B cell (primary cell): ENCODE measurements at regions not wholly inside any gene's neighbourhood (a gene's known extent, or its start where the extent isn't known, plus 50 kb on each side); places are given as distances from the start of the nearest gene placed in this dataset.

Experiments
- ATAC-seq: fragments of 200-7000 bp; cut with Tn5 transposase; one replicate; pipeline ENCODE4 v1.10.0; 2021; ENCODE audit warnings: low read depth, mild to moderate bottlenecking, moderate number of reproducible peaks, moderate library complexity
- CTCF ChIA-PET: fragments of 350-600 bp; sonication (Branson Sonifier 250); formaldehyde crosslinking; loops from one replicate; lab custom pipeline; 2021; ENCODE audit warnings: antibody characterized with exemption, inconsistent platforms; lab: Charles Lee
- POLR2A ChIA-PET: fragments of 350-600 bp; sonication (Branson Sonifier 250); formaldehyde crosslinking; loops from one replicate; lab custom pipeline; 2021; ENCODE audit warnings: antibody characterized with exemption; lab: Charles Lee
- DNase-seq: peaks from one replicate; pipeline ENCODE4 v3.0.0; 2013
- H2AFZ ChIP-seq: 2 replicates; pipeline ENCODE4 v1.6.1; 2012; ENCODE audit warnings: mild to moderate bottlenecking, low read depth, low read length; ENCODE audit not compliant: insufficient read depth, poor library complexity, severe bottlenecking
- H3K27ac ChIP-seq, 2 donors: 1 replicate in 1 of 2; 2 replicates in 1 of 2; pipeline ENCODE4 v1.5.1; 2012 to 2013; ENCODE audit warnings: low read length in 2 of 2, mild to moderate bottlenecking in 2 of 2, moderate library complexity in 1 of 2
- H3K27me3 ChIP-seq, 4 experiments: fragments of 200-600 bp in 1 of 4; sonication (generic) in 1 of 4; replicated peaks in 1 of 4; 1 replicate in 2 of 4; 2 replicates in 2 of 4; pipeline versions ENCODE4 v1.6.1 to v1.7.0; 2013 to 2016; ENCODE audit warnings: low read length in 3 of 4, mild to moderate bottlenecking in 2 of 4, mixed read lengths in 1 of 4, moderate library complexity in 1 of 4; ENCODE audit not compliant: insufficient read depth in 4 of 4, control insufficient read depth in 3 of 4; ENCODE audit errors: control extremely low read depth in 1 of 4
- H3K36me3 ChIP-seq, 2 experiments: replicated peaks in 1 of 2; 1 replicate in 1 of 2; 2 replicates in 1 of 2; pipeline versions ENCODE4 v1.6.1 to v1.7.1; 2013; ENCODE audit warnings: low read length in 1 of 2; ENCODE audit not compliant: insufficient read depth in 2 of 2, control insufficient read depth in 1 of 2; ENCODE audit errors: control extremely low read depth in 1 of 2, extremely low read depth in 1 of 2
- H3K4me1 ChIP-seq, 2 donors: fragments of 200-600 bp in 1 of 2; sonication (generic) in 1 of 2; 1 replicate in 1 of 2; 2 replicates in 1 of 2; pipeline versions ENCODE4 v1.5.1 to v1.6.1; 2013 to 2017; ENCODE audit warnings: low read length in 2 of 2; ENCODE audit not compliant: control insufficient read depth in 2 of 2, insufficient read depth in 2 of 2
- H3K4me2 ChIP-seq: replicated peaks from 2 replicates; pipeline ENCODE3; 2012; ENCODE audit warnings: mild to moderate bottlenecking, low read depth, low read length; ENCODE audit not compliant: poor library complexity, severe bottlenecking
- H3K4me3 ChIP-seq, 5 experiments: fragments of 200-600 bp in 1 of 5; sonication (generic) in 1 of 5; 1 replicate in 3 of 5; 2 replicates in 2 of 5; pipeline versions ENCODE4 v1.5.1 to v1.7.0; 2011 to 2016; ENCODE audit warnings: low read length in 4 of 5, mild to moderate bottlenecking in 4 of 5, low read depth in 2 of 5, control low read depth in 1 of 5, moderate library complexity in 1 of 5; ENCODE audit not compliant: insufficient read depth in 1 of 5; ENCODE audit errors: control extremely low read depth in 1 of 5, extremely low read depth in 1 of 5
- H3K79me2 ChIP-seq: fragments of 200-600 bp; sonication (generic); one replicate; pipeline ENCODE4 v1.6.0; 2016; ENCODE audit warnings: low read length; ENCODE audit not compliant: control insufficient read depth, insufficient read depth
- H3K9ac ChIP-seq: fragments of 200-600 bp; sonication (generic); 2 replicates; pipeline ENCODE4 v1.6.1; 2017; ENCODE audit warnings: mild to moderate bottlenecking, low read length, moderate library complexity
- H3K9me3 ChIP-seq, 3 donors: one replicate each; pipeline versions ENCODE4 v1.6.1 to v1.7.1; 2013; ENCODE audit warnings: low read length in 2 of 3; ENCODE audit not compliant: control insufficient read depth in 2 of 3, insufficient read depth in 1 of 3; ENCODE audit errors: control extremely low read depth in 1 of 3
- H4K20me1 ChIP-seq: 2 replicates; pipeline ENCODE4 v1.6.0; 2012; ENCODE audit warnings: mild to moderate bottlenecking, low read length; ENCODE audit not compliant: insufficient read depth, control insufficient read depth, poor library complexity, severe bottlenecking
- H3K27ac Mint-ChIP-seq: one replicate; pipeline ENCODE4 v1.8.0; 2021; ENCODE audit warnings: mixed read lengths
- H3K27me3 Mint-ChIP-seq: one replicate; pipeline ENCODE4 v1.8.0; 2021; ENCODE audit warnings: mixed read lengths
- H3K4me1 Mint-ChIP-seq: one replicate; pipeline ENCODE4 v1.8.0; 2021; ENCODE audit warnings: mixed read lengths
- H3K4me3 Mint-ChIP-seq: one replicate; pipeline ENCODE4 v1.8.0; 2021; ENCODE audit warnings: mixed read lengths
- H3K9me3 Mint-ChIP-seq: one replicate; pipeline ENCODE4 v1.8.0; 2022; ENCODE audit warnings: mixed read lengths; ENCODE audit not compliant: insufficient read depth
- EZH2 ChIP-seq: IDR thresholded peaks from 2 replicates; pipeline ENCODE4 v1.6.1; 2012; ENCODE audit warnings: borderline replicate concordance, low read depth, mild to moderate bottlenecking, moderate library complexity, low read length; ENCODE audit not compliant: insufficient read depth, poor library complexity, severe bottlenecking
- WGBS: methylation state at CpG from one replicate; pipeline ENCODE4 v1.1.5; 2013; ENCODE audit warnings: missing lambda C conversion rate; ENCODE audit not compliant: insufficient coverage; 5-methylcytosine and 5-hydroxymethylcytosine counted together
- intact Hi-C: fragments of 100-400 bp; cut with micrococcal nuclease; formaldehyde crosslinking; loops from one replicate; pipeline ENCODE4 v1.10.0; 2022
- TF ChIP-seq, protein P1 (sequence below): fragments of 200-600 bp; IDR thresholded peaks from one replicate; pipeline ENCODE4 v1.8.0; 2022; ENCODE audit warnings: antibody characterized with exemption, mild to moderate bottlenecking

DNA sequence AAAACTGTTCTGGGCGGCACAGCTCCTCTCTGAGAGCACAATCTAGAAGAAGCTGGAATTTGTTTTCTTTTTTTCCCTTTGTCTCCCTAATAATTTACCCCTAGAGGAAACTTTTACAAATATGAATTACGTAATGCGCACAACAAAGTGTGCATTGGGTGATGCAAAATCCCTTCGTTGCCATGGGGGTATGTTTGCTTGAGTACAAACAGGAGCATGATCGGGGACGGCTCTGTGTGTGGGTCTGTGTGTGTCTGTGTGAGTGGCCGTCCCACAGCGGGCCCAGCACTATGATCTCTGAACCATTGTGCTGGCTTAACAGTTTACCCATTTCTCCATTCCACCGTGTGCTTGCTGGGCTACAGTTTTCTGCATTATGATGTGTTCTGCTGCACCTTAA lies 278.2 kb downstream of the CDC5L start:
- peaks cover 8% of the 10 kb centered on the region for H3K27me3 Mint-ChIP-seq
- no peak for ATAC-seq
- CTCF ChIA-PET = interaction anchor here (1.0 kb wide), 1 partner anchor 9 kb away, joined by 4 read pairs; no protein-coding TSS in a partner anchor

DNA sequence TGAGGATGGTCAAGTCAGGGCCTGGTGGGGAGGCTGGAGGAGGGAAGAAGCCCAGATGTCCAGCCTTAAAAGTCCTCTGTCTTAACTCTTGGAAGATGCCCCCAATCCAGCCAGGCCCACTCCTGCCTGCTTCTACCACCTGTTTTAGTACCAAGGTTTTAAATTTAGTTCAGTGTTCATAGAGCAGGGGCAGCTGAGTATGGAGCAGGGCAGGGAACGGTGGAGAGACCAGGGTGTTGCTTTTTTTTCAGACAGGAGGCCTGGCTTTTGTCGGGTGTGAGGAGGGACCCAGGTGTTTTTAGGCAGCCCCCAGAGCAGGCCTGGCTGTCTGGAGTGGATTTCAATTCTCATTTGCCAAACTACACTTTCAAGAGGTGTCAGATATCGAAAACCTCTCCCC lies 278.8 kb downstream of the CDC5L start:
- H3K9me3 ChIP-seq = no peaks in the 10 kb centered on the region
- no peak overlapping the region for H3K27ac Mint-ChIP-seq
- no peak overlapping the region for H3K27ac ChIP-seq
- H2AFZ ChIP-seq = no peak overlapping the region
- CTCF ChIA-PET = no interaction called here
- H3K9me3 Mint-ChIP-seq = no peaks in the 10 kb centered on the region
- no peak overlapping the region for H3K4me3 Mint-ChIP-seq
- no peaks in the 10 kb centered on the region for H3K4me1 ChIP-seq
- H3K9ac ChIP-seq = no peak overlapping the region
- TF ChIP-seq, protein P1, sequence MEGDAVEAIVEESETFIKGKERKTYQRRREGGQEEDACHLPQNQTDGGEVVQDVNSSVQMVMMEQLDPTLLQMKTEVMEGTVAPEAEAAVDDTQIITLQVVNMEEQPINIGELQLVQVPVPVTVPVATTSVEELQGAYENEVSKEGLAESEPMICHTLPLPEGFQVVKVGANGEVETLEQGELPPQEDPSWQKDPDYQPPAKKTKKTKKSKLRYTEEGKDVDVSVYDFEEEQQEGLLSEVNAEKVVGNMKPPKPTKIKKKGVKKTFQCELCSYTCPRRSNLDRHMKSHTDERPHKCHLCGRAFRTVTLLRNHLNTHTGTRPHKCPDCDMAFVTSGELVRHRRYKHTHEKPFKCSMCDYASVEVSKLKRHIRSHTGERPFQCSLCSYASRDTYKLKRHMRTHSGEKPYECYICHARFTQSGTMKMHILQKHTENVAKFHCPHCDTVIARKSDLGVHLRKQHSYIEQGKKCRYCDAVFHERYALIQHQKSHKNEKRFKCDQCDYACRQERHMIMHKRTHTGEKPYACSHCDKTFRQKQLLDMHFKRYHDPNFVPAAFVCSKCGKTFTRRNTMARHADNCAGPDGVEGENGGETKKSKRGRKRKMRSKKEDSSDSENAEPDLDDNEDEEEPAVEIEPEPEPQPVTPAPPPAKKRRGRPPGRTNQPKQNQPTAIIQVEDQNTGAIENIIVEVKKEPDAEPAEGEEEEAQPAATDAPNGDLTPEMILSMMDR = no peak
- no peak for TF ChIP-seq EZH2
- no peaks in the 10 kb centered on the region for H4K20me1 ChIP-seq
- no peaks in the 10 kb centered on the region for H3K27me3 ChIP-seq
- no peaks in the 10 kb centered on the region for H3K79me2 ChIP-seq
- intact Hi-C loops = no loop called here
- H3K36me3 ChIP-seq = no peaks in the 10 kb centered on the region
- ATAC-seq (no peak), DNase-seq (no peak)
- peaks cover 8% of the 10 kb centered on the region for H3K27me3 Mint-ChIP-seq
- no peak overlapping the region for H3K4me3 ChIP-seq
- H3K4me2 ChIP-seq = no peak overlapping the region
- WGBS = 100% methylated on average over 1 of the region's 3 CpGs
- H3K4me1 Mint-ChIP-seq = no peaks in the 10 kb centered on the region
- POLR2A ChIA-PET = no interaction called here

More for the DNA sequence above, 278.2 kb downstream of the CDC5L start:
- POLR2A ChIA-PET = no interaction called here
- Histone ChIP-seq H3K9ac (no peak overlapping the region), H4K20me1 (no peaks in the 10 kb centered on the region), H3K4me2 (no peak overlapping the region), H3K9me3 (no peaks in the 10 kb centered on the region), H3K79me2 (no peaks in the 10 kb centered on the region), H2AFZ (no peak overlapping the region), H3K27ac (no peak overlapping the region), H3K4me3 (no peak overlapping the region), H3K27me3 (no peaks in the 10 kb centered on the region), H3K4me1 (no peaks in the 10 kb centered on the region), H3K36me3 (no peaks in the 10 kb centered on the region)
- WGBS = 95% methylated on average over 7 of the region's 9 CpGs
- TF ChIP-seq, protein P1 = no peak
- TF ChIP-seq EZH2 = no peak
- DNase-seq = no peak
- H3K4me1 Mint-ChIP-seq = no peaks in the 10 kb centered on the region
- H3K27ac Mint-ChIP-seq = no peak overlapping the region
- H3K4me3 Mint-ChIP-seq = no peak overlapping the region
- no peaks in the 10 kb centered on the region for H3K9me3 Mint-ChIP-seq
- intact Hi-C loops = no loop called here
